PC-9 (cell line): ENCODE measurements at regions not wholly inside any gene's neighbourhood (a gene's known extent, or its start where the extent isn't known, plus 50 kb on each side); places are given as distances from the start of the nearest gene placed in this dataset.

Experiments
- CTCF ChIP-seq: fragments of 200-600 bp; sonication (generic); conservative IDR thresholded peaks from 2 replicates; pipeline ENCODE4 v1.6.1; 2017; ENCODE audit warnings: mixed run types, antibody characterized with exemption, mild to moderate bottlenecking, moderate library complexity
- EZH2 ChIP-seq: fragments of 200-600 bp; sonication (generic); IDR thresholded peaks from 2 replicates; pipeline ENCODE4 v1.8.0; 2017; ENCODE audit warnings: antibody characterized with exemption, low read depth

- TF ChIP-seq CTCF: no peak
- TF ChIP-seq EZH2: no peak
Observed at GRCh38 chr4:164441109-164441508, 312.8 kb upstream of the SMIM31 start.
